D341Med (cell line): ENCODE measurements at regions not wholly inside any gene's neighbourhood (a gene's known extent, or its start where the extent isn't known, plus 50 kb on each side); places are given as distances from the start of the nearest gene placed in this dataset.

Experiments
- DNase-seq: peaks from one replicate; pipeline ENCODE4 v3.0.0; 2012; ENCODE audit warnings: low spot score

DNA sequence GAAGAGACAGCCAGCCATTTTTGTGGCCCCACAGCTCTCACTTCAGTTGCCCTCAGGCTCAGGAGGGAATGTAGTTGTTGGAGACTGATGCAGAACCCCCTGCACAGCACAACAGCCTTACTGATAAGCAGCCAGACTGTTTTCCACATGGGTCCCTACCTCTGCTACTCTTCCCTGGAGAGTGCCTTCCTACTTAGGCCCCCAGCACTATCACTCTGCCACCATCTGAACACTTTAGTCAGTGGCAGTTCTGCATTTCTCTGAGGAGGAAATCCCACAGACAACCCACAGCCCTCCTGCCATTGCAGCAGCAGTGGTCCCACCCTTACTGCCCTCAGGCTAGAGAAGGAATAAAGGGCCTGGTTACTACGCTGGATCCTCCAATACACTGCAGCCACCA lies 61.8 kb upstream of the PTPRD start:
- no peak for DNase-seq

- DNase-seq, result no peak
These were observed 65.2 kb upstream of the PTPRD start for GRCh38 chr9:10678010-10678409.

GRCh38 chr9:10678790-10679189 lies 66.0 kb upstream of the PTPRD start:
- no peak for DNase-seq

DNA sequence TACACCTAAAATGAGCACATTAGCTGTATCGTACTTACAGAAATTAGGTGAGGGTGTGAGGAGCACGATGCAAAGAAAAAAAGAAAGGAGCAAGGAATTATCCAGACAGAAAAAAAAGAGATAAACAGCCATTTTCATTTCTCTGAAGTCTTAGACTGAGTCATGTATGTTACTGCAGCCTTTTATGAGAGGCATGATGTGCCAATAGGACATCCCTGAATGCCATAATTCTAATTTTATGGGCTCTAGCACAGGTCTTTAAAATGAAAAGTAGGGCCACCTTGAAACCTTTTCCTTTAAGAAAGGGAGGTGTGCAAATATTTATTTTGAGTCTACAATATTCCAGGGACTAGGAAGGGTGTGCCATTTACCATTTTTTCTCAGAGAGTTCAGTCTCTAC lies 74.1 kb upstream of the PTPRD start:
- DNase-seq, result no peak

GRCh38 chr9:10690546-10690945 lies 77.7 kb upstream of the PTPRD start:
- DNase-seq, result no peak

DNA sequence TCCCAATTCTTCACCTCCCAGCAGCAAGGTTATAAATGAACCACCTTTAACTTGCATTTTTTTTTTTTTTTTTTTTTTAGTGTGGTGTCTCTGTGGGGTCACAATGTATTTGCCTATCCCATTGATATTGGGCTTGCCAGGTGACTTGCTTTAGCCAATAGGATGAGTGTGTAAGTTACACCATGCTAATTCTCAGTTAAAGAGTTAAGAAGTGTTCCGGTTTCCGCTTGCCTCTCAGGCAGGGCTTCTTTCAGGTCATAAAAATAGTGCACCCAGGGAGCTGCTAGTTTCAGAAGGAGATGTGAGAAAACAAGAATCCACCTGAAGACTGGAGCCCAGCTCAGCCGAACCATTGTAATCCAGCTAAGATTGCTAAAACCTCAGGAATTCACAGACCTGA lies 84.2 kb upstream of the PTPRD start:
- DNase-seq, result no peak

GRCh38 chr9:10700291-10700690 lies 87.5 kb upstream of the PTPRD start:
- no peak for DNase-seq

DNA sequence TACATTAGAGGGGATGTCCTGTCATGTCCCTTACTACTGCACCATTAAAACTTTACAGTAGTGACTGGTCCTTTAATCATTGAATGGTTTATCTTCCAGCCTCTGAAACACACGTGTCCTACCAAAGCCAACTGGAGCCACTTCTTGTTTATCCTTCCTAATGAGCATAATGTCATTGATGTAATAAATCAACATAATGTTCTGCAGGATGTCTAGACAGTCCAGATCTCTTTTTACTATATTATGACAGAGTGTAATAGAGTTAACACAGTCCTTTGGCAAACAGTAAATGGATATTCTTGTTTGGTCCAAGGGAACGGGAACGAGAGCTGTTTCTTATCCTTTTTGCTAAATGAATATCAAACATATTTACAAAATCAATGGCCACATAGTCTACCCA lies 88.1 kb upstream of the PTPRD start:
- no peak for DNase-seq

GRCh38 chr9:10701906-10702305 lies 89.1 kb upstream of the PTPRD start:
- DNase-seq, result peak; percentile 59

DNA sequence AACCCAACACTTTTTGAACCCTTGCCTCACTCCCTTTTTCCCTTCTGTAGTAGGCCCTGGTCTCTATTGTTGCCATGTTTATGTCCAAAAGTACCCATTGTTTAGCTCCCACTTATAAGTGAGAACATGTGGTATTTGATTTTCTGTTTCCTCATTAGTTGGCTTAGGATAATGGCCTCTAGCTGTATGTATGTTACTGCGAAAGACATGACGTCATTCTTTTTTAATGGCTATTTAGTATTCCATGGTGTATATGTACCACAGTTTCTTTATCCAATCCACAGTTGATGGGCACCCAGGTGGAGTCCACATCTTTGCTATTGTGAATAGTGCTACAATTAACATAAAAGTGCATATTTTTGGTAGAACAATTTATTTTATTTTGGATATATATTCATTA lies 90.3 kb upstream of the PTPRD start:
- no peak for DNase-seq

DNA sequence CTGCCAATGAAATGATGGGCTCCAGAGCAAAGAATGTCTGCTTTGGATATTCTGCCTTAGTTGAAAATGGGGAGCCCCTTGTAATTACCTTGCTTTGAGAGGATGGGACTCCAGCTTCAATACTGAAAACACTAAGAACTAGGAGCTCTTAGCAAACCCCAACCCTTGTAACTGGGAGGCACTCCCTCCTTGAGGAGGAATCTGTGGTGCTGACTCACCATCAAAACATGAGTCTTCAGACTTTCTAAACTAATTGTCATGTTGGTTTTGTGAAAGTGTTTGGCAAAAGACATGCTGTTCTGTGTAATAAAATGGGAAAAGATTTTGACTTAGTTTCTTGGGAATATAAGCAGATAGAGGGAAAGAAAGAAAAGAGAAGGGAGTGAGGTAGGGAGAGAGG lies 91.9 kb upstream of the PTPRD start:
- no peak for DNase-seq

DNA sequence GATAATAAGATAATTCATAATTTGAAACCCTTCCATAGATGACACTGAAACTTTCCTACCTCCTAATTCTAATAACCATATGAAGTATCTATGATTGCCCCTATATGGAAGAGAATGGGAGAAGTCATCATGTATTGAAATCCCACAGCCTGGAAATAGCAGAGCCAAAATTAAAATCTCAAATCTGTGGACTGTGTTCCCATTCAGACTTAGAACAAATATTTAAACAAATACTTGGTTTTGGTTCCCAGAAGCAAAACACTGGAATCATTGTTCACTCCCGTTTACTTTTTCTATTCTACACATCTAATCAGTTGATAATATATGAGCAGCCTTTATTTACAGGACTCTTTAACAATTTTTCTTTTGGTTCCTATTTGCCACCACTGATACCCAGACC lies 92.6 kb upstream of the PTPRD start:
- no peak for DNase-seq

DNA sequence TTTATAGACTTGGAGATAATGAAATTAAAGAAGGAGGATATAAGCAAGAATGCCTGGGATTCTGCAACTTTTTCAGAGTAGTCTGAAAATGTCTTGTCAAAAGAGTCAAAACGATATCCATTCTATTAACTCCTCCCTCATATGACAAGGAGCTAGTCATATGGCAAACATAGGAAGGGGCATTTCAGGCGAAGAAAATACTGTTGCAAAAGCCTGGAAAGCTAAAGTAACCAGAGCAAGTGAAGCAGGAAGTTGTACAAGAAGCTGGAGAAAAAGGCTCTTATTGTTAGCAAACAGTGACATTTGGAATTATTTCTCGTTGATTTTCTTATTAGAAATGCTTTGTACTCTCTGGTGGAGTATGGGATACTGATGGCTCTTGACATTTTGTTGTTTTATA lies 94.0 kb upstream of the PTPRD start:
- no peak for DNase-seq

DNA sequence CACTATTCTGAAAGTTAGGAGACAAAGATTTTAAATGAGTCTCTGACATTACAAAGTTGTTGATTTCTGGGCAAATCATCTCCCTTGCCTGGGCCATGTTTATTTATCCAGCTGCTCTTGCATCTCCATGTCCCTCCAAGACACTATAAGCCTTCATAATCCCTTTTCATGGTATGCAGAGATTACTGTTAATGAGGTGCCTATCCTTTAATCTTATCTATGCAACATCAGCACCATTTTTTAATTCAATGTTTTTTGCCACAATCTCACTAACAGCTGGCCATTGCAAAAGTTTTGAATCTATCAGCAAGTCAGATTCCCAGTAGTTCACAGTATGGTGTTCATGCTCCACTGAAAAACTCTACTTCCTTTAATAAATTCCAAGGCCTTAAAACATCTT lies 108.5 kb upstream of the PTPRD start:
- DNase-seq, result peak; percentile 32

- no peak for DNase-seq
These were observed 116.4 kb upstream of the PTPRD start for GRCh38 chr9:10729213-10729612.

GRCh38 chr9:10744669-10745068 lies 131.9 kb upstream of the PTPRD start:
- no peak for DNase-seq

- no peak for DNase-seq
These were observed 140.7 kb upstream of the PTPRD start for GRCh38 chr9:10753474-10753873.

DNA sequence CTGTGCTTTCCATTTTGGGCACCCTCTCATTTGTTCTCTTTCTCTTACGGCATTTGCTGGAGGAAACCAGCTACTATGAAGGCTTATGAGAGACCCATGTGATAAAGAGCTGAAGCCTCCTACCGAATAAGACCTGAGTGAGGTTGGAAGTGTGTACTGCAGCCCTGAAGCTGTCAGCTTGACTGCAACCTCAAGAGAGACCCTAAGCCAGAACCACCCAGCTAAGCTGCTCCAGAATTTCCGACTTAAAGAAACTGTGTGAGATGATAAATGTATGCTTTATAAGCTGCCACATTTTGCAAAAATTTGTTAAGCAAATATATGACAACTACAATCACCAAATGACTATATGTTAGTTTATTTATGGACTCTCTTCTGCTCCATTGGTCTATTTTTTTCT lies 151.7 kb upstream of the PTPRD start:
- no peak for DNase-seq

- no peak for DNase-seq
These were observed 160.3 kb upstream of the PTPRD start for GRCh38 chr9:10773136-10773535.

- DNase-seq, result no peak
These were observed 161.2 kb upstream of the PTPRD start for GRCh38 chr9:10774051-10774450.

DNA sequence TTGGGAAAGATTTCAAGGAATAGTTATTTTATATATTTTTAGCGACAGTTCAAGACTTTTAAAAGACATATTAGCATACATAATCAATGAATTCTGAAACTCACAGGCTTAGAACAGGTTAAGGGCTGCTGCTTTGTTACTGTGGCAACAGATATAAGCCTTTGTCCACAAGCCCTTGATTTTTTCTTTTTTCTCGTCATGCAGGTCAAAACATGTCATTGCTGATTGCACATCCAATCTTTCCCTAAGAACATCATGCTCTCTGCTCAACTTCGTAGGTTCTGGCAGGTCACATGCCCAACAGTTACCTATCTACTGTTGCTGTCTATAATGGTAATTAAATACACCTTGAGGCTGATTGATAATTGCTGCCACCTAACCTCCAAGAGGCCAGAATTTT lies 172.5 kb upstream of the PTPRD start:
- no peak for DNase-seq

DNA sequence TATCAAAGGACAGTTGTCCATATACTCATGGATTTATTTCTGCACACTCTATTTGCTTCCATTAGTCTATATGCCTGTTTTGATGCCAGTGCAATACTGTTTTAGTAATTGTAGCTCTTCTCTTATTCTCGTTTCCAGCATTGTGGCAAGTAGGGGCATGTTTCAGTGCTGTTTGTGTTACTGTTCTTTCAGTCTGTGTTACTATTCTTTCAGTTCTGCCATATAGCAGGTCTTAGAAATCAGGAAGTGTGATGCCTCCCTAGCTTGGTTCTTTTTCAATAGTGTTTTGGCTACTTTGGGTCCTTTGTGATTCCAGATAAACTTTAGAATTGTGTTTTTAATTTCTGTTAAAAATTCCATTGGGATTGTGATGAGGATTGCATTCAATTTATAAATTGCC lies 180.5 kb upstream of the PTPRD start:
- no peak for DNase-seq

- DNase-seq, result no peak
These were observed 191.7 kb upstream of the PTPRD start for GRCh38 chr9:10804486-10804885.

DNA sequence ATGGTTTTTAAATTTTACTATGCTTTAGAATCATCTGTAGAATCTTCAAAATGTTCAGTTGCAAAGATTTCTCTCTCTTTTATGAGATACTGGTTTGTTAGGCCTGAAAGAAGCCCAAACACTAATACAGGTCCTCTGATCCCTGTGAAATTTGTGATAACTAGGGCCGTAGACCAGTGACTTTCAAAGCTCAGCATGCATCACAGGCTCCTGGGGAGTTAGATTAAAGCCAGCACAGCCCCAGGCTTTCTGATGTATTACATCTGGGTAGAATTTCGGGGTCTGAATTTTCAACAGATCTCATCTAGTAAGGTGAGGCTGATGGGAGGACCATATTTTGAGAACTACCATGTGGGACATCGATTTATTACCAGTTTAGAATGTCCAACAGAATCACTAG lies 194.1 kb upstream of the PTPRD start:
- no peak for DNase-seq

DNA sequence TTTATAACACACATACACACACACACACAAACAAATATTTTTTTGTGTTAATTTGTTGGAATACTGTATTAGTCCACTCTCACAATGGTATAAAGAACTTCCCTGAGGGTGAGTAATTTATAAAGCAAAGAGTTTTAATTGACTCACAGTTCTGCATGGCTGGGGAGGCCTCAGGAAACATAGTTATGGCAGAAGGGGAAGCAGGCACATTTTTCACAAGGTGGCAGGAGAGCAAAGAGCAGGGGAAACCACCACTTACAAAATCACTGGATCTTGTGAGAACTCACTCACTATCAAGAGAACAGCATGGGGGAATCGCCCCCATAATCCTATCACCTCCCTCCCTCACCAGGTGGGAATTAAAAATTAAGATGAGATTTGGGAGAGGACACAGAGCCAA lies 205.4 kb upstream of the PTPRD start:
- DNase-seq, result no peak
